T-helper 1 cell treated with Interleukin-12 subunit alpha and Interleukin-12 subunit beta and Interleukin-4 antibody, amounts not matched to agents 30 μg/mL and 1 μg/mL, for 36 hours (primary cell): ENCODE measurements at regions not wholly inside any gene's neighbourhood (a gene's known extent, or its start where the extent isn't known, plus 50 kb on each side); places are given as distances from the start of the nearest gene placed in this dataset.

Experiments used
- H3K27ac Mint-ChIP-seq: one replicate; pipeline ENCODE4 v1.8.0; 2021; ENCODE audit warnings: mild to moderate bottlenecking, mixed read lengths
- H3K27me3 Mint-ChIP-seq: one replicate; pipeline ENCODE4 v1.8.0; 2021; ENCODE audit warnings: low read depth, mixed read lengths
- H3K36me3 Mint-ChIP-seq: one replicate; pipeline ENCODE4 v1.8.0; 2021; ENCODE audit warnings: low read depth, mixed read lengths
- H3K4me1 Mint-ChIP-seq: one replicate; pipeline ENCODE4 v1.8.0; 2021; ENCODE audit warnings: low read depth, mixed read lengths
- H3K4me3 Mint-ChIP-seq: one replicate; pipeline ENCODE4 v1.8.0; 2021; ENCODE audit warnings: mild to moderate bottlenecking, moderate library complexity, mixed read lengths
- H3K9me3 Mint-ChIP-seq: one replicate; pipeline ENCODE4 v1.8.0; 2021; ENCODE audit warnings: mixed read lengths

- Mint-ChIP-seq H3K27me3 (no peaks in the 10 kb centered on the region), H3K9me3 (peaks cover 4% of the 10 kb centered on the region), H3K4me1 (no peaks in the 10 kb centered on the region), H3K27ac (no peak overlapping the region), H3K4me3 (no peak overlapping the region), H3K36me3 (no peaks in the 10 kb centered on the region)
These were observed 366.6 kb upstream of the CLNK start for GRCh38 chr4:11051181-11051580.

DNA sequence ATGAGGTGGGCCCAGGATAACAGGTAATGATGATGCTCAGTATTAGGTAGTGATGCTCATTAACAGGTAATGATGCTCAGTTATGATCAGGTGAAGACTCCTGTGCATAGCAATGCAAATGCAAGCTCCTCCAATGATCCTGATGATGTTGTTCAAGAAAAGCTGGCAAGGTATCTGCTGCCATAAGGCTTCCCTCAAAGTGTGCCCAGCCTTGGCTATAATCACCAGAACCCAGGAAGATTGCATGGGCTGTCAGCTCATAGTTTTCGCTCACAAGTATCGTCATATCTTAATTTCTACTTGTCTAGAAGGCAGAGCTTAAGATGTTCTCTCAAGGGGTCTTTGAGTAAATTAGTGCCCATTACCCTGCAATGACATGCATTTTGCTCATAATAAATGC, 366.2 kb upstream of the CLNK start:
- Mint-ChIP-seq H3K4me1 (no peaks in the 10 kb centered on the region), H3K27ac (no peak overlapping the region), H3K36me3 (no peaks in the 10 kb centered on the region), H3K27me3 (no peaks in the 10 kb centered on the region), H3K4me3 (no peak overlapping the region), H3K9me3 (peaks cover 4% of the 10 kb centered on the region)

DNA sequence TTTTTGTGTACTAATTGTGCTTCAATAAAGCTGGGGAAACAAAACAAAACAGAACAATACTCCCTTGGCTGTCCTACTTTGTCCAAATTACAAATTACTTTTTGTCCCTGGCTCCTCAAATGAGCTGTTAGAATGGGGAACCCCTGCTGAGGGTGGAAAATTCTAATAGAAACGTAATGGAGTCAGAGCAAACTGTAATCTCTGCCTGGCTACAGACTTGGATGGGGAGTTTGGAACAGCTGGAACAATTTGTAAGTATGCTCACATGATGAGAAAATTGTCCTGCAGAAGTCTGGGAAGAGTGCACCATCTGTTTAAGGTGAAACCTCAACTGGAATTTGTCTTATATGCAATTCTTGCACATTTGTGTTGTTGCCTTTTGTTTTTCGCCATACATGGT, 364.4 kb upstream of the CLNK start:
- no peaks in the 10 kb centered on the region for H3K36me3 Mint-ChIP-seq
- H3K27ac Mint-ChIP-seq: no peak overlapping the region
- no peak overlapping the region for H3K4me3 Mint-ChIP-seq

GRCh38 chr4:11042760-11043159, 358.2 kb upstream of the CLNK start:
- no peaks in the 10 kb centered on the region for H3K4me1 Mint-ChIP-seq
- peaks cover 8% of the 10 kb centered on the region for H3K9me3 Mint-ChIP-seq
- no peaks in the 10 kb centered on the region for H3K27me3 Mint-ChIP-seq
- H3K36me3 Mint-ChIP-seq: no peaks in the 10 kb centered on the region
- H3K4me3 Mint-ChIP-seq: no peak overlapping the region
- H3K27ac Mint-ChIP-seq: no peak overlapping the region

More for the DNA sequence above, 364.4 kb upstream of the CLNK start:
- Mint-ChIP-seq H3K4me1 (no peaks in the 10 kb centered on the region), H3K27me3 (no peaks in the 10 kb centered on the region), H3K9me3 (peaks cover 8% of the 10 kb centered on the region)

DNA sequence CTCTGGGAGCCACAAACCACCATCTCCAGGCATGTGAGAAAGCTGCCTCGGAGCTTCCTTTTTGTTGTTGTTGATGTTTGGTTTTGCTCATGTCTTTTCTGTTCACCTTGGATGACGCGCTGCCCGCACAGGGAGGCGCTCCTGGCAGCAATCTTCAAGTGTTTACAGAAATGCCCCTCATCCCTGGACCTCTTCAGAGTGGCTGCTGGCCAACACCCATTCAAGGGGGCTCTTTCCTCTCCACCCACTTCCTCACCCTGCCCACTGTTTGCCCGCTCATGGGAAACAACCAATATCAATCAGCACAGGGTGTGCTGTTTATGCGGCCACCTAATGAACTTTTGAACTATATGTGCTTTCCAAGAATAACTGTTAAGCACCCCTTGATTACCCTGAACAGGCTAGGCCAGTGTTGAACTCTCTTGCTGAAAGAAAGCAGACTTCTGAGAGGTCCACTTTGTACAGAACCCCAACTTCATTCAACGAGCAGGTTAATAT, 355.1 kb upstream of the CLNK start:
- H3K9me3 Mint-ChIP-seq: no peaks in the 10 kb centered on the region
- H3K27ac Mint-ChIP-seq: no peak overlapping the region
- H3K4me1 Mint-ChIP-seq: no peaks in the 10 kb centered on the region
- no peak overlapping the region for H3K4me3 Mint-ChIP-seq
- H3K36me3 Mint-ChIP-seq: no peaks in the 10 kb centered on the region
- H3K27me3 Mint-ChIP-seq: no peaks in the 10 kb centered on the region

DNA sequence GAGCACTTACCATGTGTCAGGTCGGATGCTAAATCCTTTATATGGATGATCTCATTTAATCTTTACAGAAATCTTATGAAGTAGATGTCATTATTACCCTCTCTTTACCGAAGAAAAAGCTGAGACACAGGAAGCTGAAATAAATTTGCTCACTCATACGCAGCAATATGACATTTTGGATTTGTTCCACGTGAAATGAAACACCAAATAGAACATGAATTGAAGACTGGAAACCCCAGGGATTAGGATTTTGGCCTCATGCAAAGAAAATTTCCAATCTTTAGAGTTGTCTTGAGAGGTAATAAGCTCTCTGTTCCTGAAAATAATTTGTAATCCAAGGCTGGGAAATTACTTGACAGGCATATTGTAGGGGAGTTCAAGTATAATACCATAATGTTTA, 354.4 kb upstream of the CLNK start:
- Mint-ChIP-seq H3K27me3 (no peaks in the 10 kb centered on the region), H3K36me3 (no peaks in the 10 kb centered on the region), H3K9me3 (no peaks in the 10 kb centered on the region), H3K4me1 (no peaks in the 10 kb centered on the region), H3K27ac (no peak overlapping the region), H3K4me3 (no peak overlapping the region)

DNA sequence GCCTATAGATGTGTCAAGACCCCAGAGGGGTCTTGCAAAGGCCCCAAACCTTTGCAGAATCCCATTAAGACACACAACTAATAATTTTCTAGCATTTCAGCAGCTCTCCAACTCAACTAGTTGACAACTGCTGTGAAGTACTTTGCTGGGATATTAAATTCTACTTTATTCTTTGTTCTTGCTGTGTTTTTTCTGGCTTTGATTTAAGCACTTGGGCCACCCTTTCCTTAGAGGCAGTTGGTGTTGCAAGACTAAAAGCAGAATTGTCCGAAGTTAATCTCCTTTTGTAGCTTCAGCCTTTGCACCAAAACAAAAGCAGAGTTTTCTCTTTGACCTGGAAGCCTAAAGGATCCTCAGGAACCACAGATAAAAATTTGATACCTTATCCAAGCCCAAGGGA, 353.1 kb upstream of the CLNK start:
- no peaks in the 10 kb centered on the region for H3K9me3 Mint-ChIP-seq
- no peaks in the 10 kb centered on the region for H3K36me3 Mint-ChIP-seq
- H3K27ac Mint-ChIP-seq: no peak overlapping the region
- no peaks in the 10 kb centered on the region for H3K4me1 Mint-ChIP-seq
- no peak overlapping the region for H3K4me3 Mint-ChIP-seq
- H3K27me3 Mint-ChIP-seq: no peaks in the 10 kb centered on the region

DNA sequence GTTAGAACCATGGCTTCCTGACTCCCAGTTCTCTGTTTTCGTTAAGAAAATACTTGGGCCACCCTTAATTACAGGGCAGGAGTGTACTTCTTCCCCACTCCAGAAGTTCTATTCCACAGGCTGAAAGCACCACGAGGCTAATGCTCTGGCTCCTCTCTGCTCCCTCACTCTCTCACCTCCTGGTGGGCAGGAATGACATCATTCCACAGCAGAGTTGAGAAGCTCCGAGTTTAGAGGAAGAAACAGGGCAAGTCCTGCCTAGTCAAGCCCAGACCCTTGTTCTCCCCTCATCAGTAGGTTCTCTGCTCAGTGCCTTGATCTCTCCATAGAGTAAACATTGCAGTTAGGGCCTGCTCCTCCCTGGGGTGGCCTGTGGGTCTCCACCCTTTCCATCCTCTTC, 343.8 kb upstream of the CLNK start:
- H3K27me3 Mint-ChIP-seq: no peaks in the 10 kb centered on the region

DNA sequence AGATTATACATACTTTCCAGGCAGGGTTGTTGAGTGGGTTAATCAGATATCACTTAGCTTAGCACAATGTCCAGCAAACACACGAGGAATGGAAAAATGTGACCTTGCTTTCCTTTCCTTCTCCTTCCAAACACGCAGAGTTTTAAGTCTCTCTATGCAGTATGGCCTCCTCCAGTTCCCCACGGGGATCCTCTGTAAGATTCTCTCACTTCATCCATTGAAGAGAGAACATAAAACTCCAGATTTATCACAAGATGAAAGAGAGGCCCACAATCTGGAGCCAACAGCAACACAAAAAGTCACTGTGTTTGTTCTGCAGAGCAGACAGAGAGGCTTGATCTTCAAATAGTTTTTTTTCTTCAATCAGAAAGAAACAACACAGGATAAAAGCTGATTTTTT, 336.8 kb upstream of the CLNK start:
- Mint-ChIP-seq H3K27me3 (no peaks in the 10 kb centered on the region), H3K36me3 (no peaks in the 10 kb centered on the region), H3K27ac (no peak overlapping the region), H3K9me3 (peaks cover 3% of the 10 kb centered on the region), H3K4me1 (no peaks in the 10 kb centered on the region), H3K4me3 (no peak overlapping the region)

More for the DNA sequence above, 343.8 kb upstream of the CLNK start:
- Mint-ChIP-seq H3K27ac (no peak overlapping the region), H3K9me3 (peaks cover 3% of the 10 kb centered on the region), H3K4me3 (no peak overlapping the region), H3K36me3 (no peaks in the 10 kb centered on the region), H3K4me1 (no peaks in the 10 kb centered on the region)

GRCh38 chr4:11019451-11020240, 335.1 kb upstream of the CLNK start:
- Mint-ChIP-seq H3K4me1 (no peaks in the 10 kb centered on the region), H3K36me3 (no peaks in the 10 kb centered on the region), H3K9me3 (peaks cover 3% of the 10 kb centered on the region), H3K27me3 (no peaks in the 10 kb centered on the region), H3K4me3 (no peak overlapping the region), H3K27ac (no peak overlapping the region)

GRCh38 chr4:11014199-11014598, 329.6 kb upstream of the CLNK start:
- no peaks in the 10 kb centered on the region for H3K27me3 Mint-ChIP-seq
- H3K9me3 Mint-ChIP-seq: peaks cover 2% of the 10 kb centered on the region
- H3K4me3 Mint-ChIP-seq: no peak overlapping the region
- H3K27ac Mint-ChIP-seq: no peak overlapping the region
- no peaks in the 10 kb centered on the region for H3K4me1 Mint-ChIP-seq
- H3K36me3 Mint-ChIP-seq: no peaks in the 10 kb centered on the region

DNA sequence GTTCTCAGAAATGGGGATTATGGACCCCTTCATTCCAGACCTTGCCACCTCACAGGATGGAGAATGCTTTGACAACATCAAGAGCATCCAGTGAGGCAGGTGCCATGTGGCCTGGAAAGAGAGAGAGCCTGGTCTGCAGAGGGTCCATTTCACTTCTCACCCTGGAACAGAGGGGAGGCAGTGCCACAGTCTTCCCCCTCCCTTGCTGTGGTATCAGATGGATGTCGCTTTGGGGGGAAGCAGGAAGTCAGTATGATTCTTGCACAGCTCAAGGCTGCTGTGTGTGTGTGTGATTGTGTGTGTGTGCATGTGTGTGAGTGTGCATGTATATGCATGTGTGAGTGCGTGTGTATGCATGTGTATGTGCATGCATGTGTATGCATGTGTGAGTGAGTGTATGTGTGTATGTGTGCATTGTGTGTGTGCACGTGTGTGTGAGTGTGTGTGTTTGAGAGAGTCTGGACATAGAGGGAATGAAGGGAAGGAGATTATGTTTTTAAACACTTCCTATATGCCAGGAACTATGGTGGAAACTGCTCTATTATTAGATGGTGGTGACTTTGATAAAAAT, 328.6 kb upstream of the CLNK start:
- Mint-ChIP-seq H3K4me1 (no peaks in the 10 kb centered on the region), H3K4me3 (no peak overlapping the region), H3K36me3 (no peaks in the 10 kb centered on the region)

GRCh38 chr4:11011249-11011648, 326.7 kb upstream of the CLNK start:
- no peak overlapping the region for H3K4me3 Mint-ChIP-seq
- H3K9me3 Mint-ChIP-seq: no peaks in the 10 kb centered on the region
- no peak overlapping the region for H3K27ac Mint-ChIP-seq
- peaks cover 4% of the 10 kb centered on the region for H3K27me3 Mint-ChIP-seq
- H3K4me1 Mint-ChIP-seq: no peaks in the 10 kb centered on the region
- no peaks in the 10 kb centered on the region for H3K36me3 Mint-ChIP-seq

More for the DNA sequence above, 328.6 kb upstream of the CLNK start:
- H3K27me3 Mint-ChIP-seq: peaks cover under 1% of the 10 kb centered on the region
- no peak overlapping the region for H3K27ac Mint-ChIP-seq
- H3K9me3 Mint-ChIP-seq: no peaks in the 10 kb centered on the region

- Mint-ChIP-seq H3K27ac (no peak overlapping the region), H3K27me3 (peaks cover 4% of the 10 kb centered on the region), H3K36me3 (no peaks in the 10 kb centered on the region), H3K9me3 (no peaks in the 10 kb centered on the region), H3K4me3 (no peak overlapping the region), H3K4me1 (no peaks in the 10 kb centered on the region)
These were observed 326.1 kb upstream of the CLNK start for GRCh38 chr4:11010624-11011023.

DNA sequence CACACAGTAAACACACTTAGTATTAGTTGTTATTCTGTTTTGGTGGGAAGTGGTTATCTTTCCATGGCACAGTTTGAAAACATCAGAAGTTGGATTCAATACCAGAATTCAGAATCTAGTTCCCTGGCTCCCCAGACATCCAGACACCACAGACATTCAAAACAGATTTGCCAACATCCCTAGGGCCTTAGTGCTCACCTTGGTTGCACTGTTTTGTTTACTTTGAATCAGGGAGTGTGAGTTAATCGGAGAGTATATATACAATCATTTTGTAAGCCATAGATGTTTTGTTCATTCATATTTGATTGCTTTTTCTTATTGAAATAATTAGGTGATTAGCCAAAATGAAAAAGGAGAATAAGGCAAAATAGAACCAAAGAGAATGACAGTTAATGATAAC, 324.7 kb upstream of the CLNK start:
- H3K36me3 Mint-ChIP-seq: no peaks in the 10 kb centered on the region
- H3K9me3 Mint-ChIP-seq: no peaks in the 10 kb centered on the region
- no peak overlapping the region for H3K27ac Mint-ChIP-seq
- peaks cover 4% of the 10 kb centered on the region for H3K27me3 Mint-ChIP-seq
- H3K4me1 Mint-ChIP-seq: peaks cover 4% of the 10 kb centered on the region
- H3K4me3 Mint-ChIP-seq: no peak overlapping the region
